HG02870 (cell line): ENCODE measurements at regions not wholly inside any gene's neighbourhood (a gene's known extent, or its start where the extent isn't known, plus 50 kb on each side); places are given as distances from the start of the nearest gene placed in this dataset.

Experiments used
- ATAC-seq: cut with Tn5 transposase; IDR thresholded peaks from one replicate; pipeline ENCODE4 v1.9.1; 2021; ENCODE audit warnings: mild to moderate bottlenecking, moderate library complexity; ENCODE audit not compliant: unreplicated experiment

GRCh38 chr1:185515696-185516095 is 198.7 kb upstream of the IVNS1ABP start:
- ATAC-seq = no peak

- no peak for ATAC-seq
Observed at GRCh38 chr1:185514311-185514710, 197.3 kb upstream of the IVNS1ABP start.

GRCh38 chr1:185512442-185512841 is 195.4 kb upstream of the IVNS1ABP start:
- no peak for ATAC-seq

GRCh38 chr1:185501099-185501498 is 184.1 kb upstream of the IVNS1ABP start:
- no peak for ATAC-seq

- no peak for ATAC-seq
Observed at GRCh38 chr1:185500001-185500626, 183.1 kb upstream of the IVNS1ABP start.

GRCh38 chr1:185498207-185498606 is 181.2 kb upstream of the IVNS1ABP start:
- no peak for ATAC-seq

- ATAC-seq = no peak
Observed at GRCh38 chr1:185497177-185497576, 180.1 kb upstream of the IVNS1ABP start.

- ATAC-seq = no peak
Observed at GRCh38 chr1:185495898-185496297, 178.9 kb upstream of the IVNS1ABP start.

- no peak for ATAC-seq
Observed at GRCh38 chr1:185495007-185495406, 178.0 kb upstream of the IVNS1ABP start.

GRCh38 chr1:185492089-185492825 is 175.2 kb upstream of the IVNS1ABP start:
- ATAC-seq = no peak

- ATAC-seq = no peak
Observed at GRCh38 chr1:185491604-185492003, 174.6 kb upstream of the IVNS1ABP start.

- no peak for ATAC-seq
Observed at GRCh38 chr1:185490924-185491323, 173.9 kb upstream of the IVNS1ABP start.

- ATAC-seq = no peak
Observed at GRCh38 chr1:185489406-185489805, 172.4 kb upstream of the IVNS1ABP start.

GRCh38 chr1:185488808-185489207 is 171.8 kb upstream of the IVNS1ABP start:
- no peak for ATAC-seq

GRCh38 chr1:185487936-185488335 is 170.9 kb upstream of the IVNS1ABP start:
- ATAC-seq = no peak

GRCh38 chr1:185487026-185487425 is 170.0 kb upstream of the IVNS1ABP start:
- ATAC-seq = no peak

GRCh38 chr1:185486346-185486745 is 169.3 kb upstream of the IVNS1ABP start:
- no peak for ATAC-seq

GRCh38 chr1:185483664-185484450 is 166.8 kb upstream of the IVNS1ABP start:
- no peak for ATAC-seq

GRCh38 chr1:185483217-185483616 is 166.2 kb upstream of the IVNS1ABP start:
- no peak for ATAC-seq

- ATAC-seq = no peak
Observed at GRCh38 chr1:185480545-185480944, 163.5 kb upstream of the IVNS1ABP start.

GRCh38 chr1:185479796-185480195 is 162.8 kb upstream of the IVNS1ABP start:
- no peak for ATAC-seq

- no peak for ATAC-seq
Observed at GRCh38 chr1:185478877-185479276, 161.8 kb upstream of the IVNS1ABP start.
